ENCODE measurements at regions not wholly inside any gene's neighbourhood (a gene's known extent, or its start where the extent isn't known, plus 50 kb on each side); places are given as distances from the start of the nearest gene placed in this dataset.

DNA sequence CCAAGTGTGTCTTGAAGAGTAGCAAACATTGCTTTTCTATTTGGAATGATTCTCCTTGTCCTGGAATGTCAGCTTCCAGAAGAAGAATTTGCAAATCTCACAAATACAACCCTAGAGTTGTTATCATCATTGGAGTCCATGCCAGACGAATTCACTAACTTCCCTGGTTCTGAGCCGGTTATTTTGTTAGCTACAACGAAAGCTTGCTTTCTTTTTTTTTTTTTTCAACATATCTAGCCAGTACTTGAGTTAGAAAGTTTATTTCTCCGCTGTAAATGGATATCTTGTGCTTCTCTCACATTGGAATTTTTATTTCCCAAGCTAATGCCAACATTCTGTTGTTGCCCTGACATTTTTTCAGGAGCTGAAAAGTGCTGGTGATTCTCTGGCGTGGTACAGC, 138.1 kb upstream of the POM121L12 start:
- TF ChIP-seq MAFK (IDR thresholded peaks at IDR 0.05; ENCODE audit: low read depth, low read length) (no peak), RCOR1 (IDR thresholded peaks at IDR 0.05; ENCODE audit: insufficient replicate concordance, low read length) (no peak), FOS (IDR thresholded peaks at IDR 0.05; ENCODE audit: low read depth, low read length) (no peak), BHLHE40 (IDR thresholded peaks at IDR 0.05; ENCODE audit: low read depth, low read length) (no peak), MXI1 (IDR thresholded peaks at IDR 0.05; ENCODE audit: borderline replicate concordance, low read depth, low read length) (no peak), CEBPB (IDR thresholded peaks at IDR 0.05; ENCODE audit: low read depth, low read length) (no peak), POLR2A (IDR thresholded peaks at IDR 0.05; ENCODE audit: low read depth, low read length) (no peak), RFX5 (IDR thresholded peaks at IDR 0.05; ENCODE audit: low read depth, low read length) (no peak)
- TF ChIP-seq, protein P1, sequence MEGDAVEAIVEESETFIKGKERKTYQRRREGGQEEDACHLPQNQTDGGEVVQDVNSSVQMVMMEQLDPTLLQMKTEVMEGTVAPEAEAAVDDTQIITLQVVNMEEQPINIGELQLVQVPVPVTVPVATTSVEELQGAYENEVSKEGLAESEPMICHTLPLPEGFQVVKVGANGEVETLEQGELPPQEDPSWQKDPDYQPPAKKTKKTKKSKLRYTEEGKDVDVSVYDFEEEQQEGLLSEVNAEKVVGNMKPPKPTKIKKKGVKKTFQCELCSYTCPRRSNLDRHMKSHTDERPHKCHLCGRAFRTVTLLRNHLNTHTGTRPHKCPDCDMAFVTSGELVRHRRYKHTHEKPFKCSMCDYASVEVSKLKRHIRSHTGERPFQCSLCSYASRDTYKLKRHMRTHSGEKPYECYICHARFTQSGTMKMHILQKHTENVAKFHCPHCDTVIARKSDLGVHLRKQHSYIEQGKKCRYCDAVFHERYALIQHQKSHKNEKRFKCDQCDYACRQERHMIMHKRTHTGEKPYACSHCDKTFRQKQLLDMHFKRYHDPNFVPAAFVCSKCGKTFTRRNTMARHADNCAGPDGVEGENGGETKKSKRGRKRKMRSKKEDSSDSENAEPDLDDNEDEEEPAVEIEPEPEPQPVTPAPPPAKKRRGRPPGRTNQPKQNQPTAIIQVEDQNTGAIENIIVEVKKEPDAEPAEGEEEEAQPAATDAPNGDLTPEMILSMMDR (conservative IDR thresholded peaks at IDR 0.05; ENCODE audit: low read depth, low read length), result no peak
- TF ChIP-seq, protein P2, sequence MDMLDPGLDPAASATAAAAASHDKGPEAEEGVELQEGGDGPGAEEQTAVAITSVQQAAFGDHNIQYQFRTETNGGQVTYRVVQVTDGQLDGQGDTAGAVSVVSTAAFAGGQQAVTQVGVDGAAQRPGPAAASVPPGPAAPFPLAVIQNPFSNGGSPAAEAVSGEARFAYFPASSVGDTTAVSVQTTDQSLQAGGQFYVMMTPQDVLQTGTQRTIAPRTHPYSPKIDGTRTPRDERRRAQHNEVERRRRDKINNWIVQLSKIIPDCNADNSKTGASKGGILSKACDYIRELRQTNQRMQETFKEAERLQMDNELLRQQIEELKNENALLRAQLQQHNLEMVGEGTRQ (IDR thresholded peaks at IDR 0.05; ENCODE audit: low read depth, low read length), result no peak
